ENCODE measurements at regions not wholly inside any gene's neighbourhood (a gene's known extent, or its start where the extent isn't known, plus 50 kb on each side); places are given as distances from the start of the nearest gene placed in this dataset.

- no peak for ATAC-seq (ENCODE audit: poor library complexity)
- intact Hi-C loops (cut with DNase I): no loop called here
These were observed 101.8 kb upstream of the NLRP1 start for GRCh38 chr17:5686074-5686635.

GRCh38 chr17:5687646-5688045 lies 103.3 kb upstream of the NLRP1 start:
- intact Hi-C loops (cut with DNase I): no loop called here
- no peak for ATAC-seq (ENCODE audit: poor library complexity)

More at GRCh38 chr17:5686074-5686635, 101.8 kb upstream of the NLRP1 start:
- DNase-seq: no peak

GRCh38 chr17:5693821-5694220 lies 109.5 kb upstream of the NLRP1 start:
- DNase-seq (no peak), ATAC-seq (ENCODE audit: poor library complexity) (no peak)
- intact Hi-C loops (cut with DNase I): no loop called here

More at GRCh38 chr17:5687646-5688045, 103.3 kb upstream of the NLRP1 start:
- no peak for DNase-seq

- no peak for ATAC-seq (ENCODE audit: poor library complexity)
- no peak for DNase-seq
- intact Hi-C loops (cut with DNase I): no loop called here
These were observed 110.2 kb upstream of the NLRP1 start for GRCh38 chr17:5694551-5694950.

GRCh38 chr17:5695480-5695879 lies 111.2 kb upstream of the NLRP1 start:
- ATAC-seq (ENCODE audit: poor library complexity) (no peak), DNase-seq (no peak)
- intact Hi-C loops (cut with DNase I): no loop called here

- no peak for DNase-seq
- ATAC-seq (ENCODE audit: poor library complexity): no peak
- intact Hi-C loops (cut with DNase I): no loop called here
These were observed 114.7 kb upstream of the NLRP1 start for GRCh38 chr17:5698959-5699358.

- intact Hi-C loops (cut with DNase I): no loop called here
- DNase-seq (no peak), ATAC-seq (ENCODE audit: poor library complexity) (no peak)
These were observed 115.5 kb upstream of the NLRP1 start for GRCh38 chr17:5699814-5700213.

GRCh38 chr17:5700745-5701144 lies 116.4 kb upstream of the NLRP1 start:
- no peak for ATAC-seq (ENCODE audit: poor library complexity)
- intact Hi-C loops (cut with DNase I): no loop called here
- DNase-seq: no peak

GRCh38 chr17:5701381-5701780 lies 117.1 kb upstream of the NLRP1 start:
- ATAC-seq (ENCODE audit: poor library complexity) (no peak), DNase-seq (no peak)
- intact Hi-C loops (cut with DNase I): no loop called here

GRCh38 chr17:5702951-5703510 lies 118.7 kb upstream of the NLRP1 start:
- DNase-seq: no peak
- intact Hi-C loops (cut with DNase I): no loop called here
- no peak for ATAC-seq (ENCODE audit: poor library complexity)

GRCh38 chr17:5703736-5704135 lies 119.4 kb upstream of the NLRP1 start:
- no peak for ATAC-seq (ENCODE audit: poor library complexity)
- intact Hi-C loops (cut with DNase I): no loop called here

GRCh38 chr17:5705081-5705875 lies 121.0 kb upstream of the NLRP1 start:
- intact Hi-C loops (cut with DNase I): no loop called here
- no peak for DNase-seq
- ATAC-seq (ENCODE audit: poor library complexity): no peak

More at GRCh38 chr17:5703736-5704135, 119.4 kb upstream of the NLRP1 start:
- no peak for DNase-seq

GRCh38 chr17:5705876-5706576 lies 121.7 kb upstream of the NLRP1 start:
- ATAC-seq (ENCODE audit: poor library complexity) (no peak), DNase-seq (no peak)
- intact Hi-C loops (cut with DNase I): no loop called here

GRCh38 chr17:5706577-5707210 lies 122.4 kb upstream of the NLRP1 start:
- intact Hi-C loops (cut with DNase I): no loop called here
- peak; percentile 41 for ATAC-seq (ENCODE audit: poor library complexity)
- DNase-seq: peak; percentile 66

GRCh38 chr17:5707482-5707881 lies 123.2 kb upstream of the NLRP1 start:
- ATAC-seq (ENCODE audit: poor library complexity) (no peak), DNase-seq (no peak)
- intact Hi-C loops (cut with DNase I): no loop called here

- intact Hi-C loops (cut with DNase I): no loop called here
- ATAC-seq (ENCODE audit: poor library complexity) (no peak), DNase-seq (no peak)
These were observed 124.0 kb upstream of the NLRP1 start for GRCh38 chr17:5708344-5708743.

- intact Hi-C loops (cut with DNase I): loop anchor here (5.0 kb wide), 1 partner anchor 119 kb away; no protein-coding TSS in a partner anchor
- DNase-seq: no peak
- ATAC-seq (ENCODE audit: poor library complexity): no peak
These were observed 127.0 kb upstream of the NLRP1 start for GRCh38 chr17:5711344-5711743.

GRCh38 chr17:5714993-5715392 lies 130.7 kb upstream of the NLRP1 start:
- DNase-seq (no peak), ATAC-seq (ENCODE audit: poor library complexity) (no peak)
- intact Hi-C loops (cut with DNase I): loop anchor here (5.0 kb wide), 1 partner anchor 123 kb away; no protein-coding TSS in a partner anchor

- intact Hi-C loops (cut with DNase I): no loop called here
- DNase-seq: no peak
- peak; percentile 12 for ATAC-seq (ENCODE audit: poor library complexity)
These were observed 131.2 kb upstream of the NLRP1 start for GRCh38 chr17:5715478-5715877.
